Uterus (tissue), 3 donors: ENCODE measurements at regions not wholly inside any gene's neighbourhood (a gene's known extent, or its start where the extent isn't known, plus 50 kb on each side); places are given as distances from the start of the nearest gene placed in this dataset.

Experiments used
- DNase-seq, 2 donors: peaks; one replicate each; pipeline ENCODE4 v3.0.0-alpha.2; 2019 to 2020
- H3K27ac ChIP-seq, 2 donors: fragments of 200-600 bp; sonication (generic); 1 replicate in 1 of 2; 2 replicates in 1 of 2; pipeline ENCODE4 v1.5.1; 2016 to 2018
- H3K27me3 ChIP-seq, 2 donors: fragments of 200-600 bp; sonication (generic); one replicate each; pipeline ENCODE4 v1.5.1; 2018 to 2019; ENCODE audit warnings: control low read depth in 1 of 2
- H3K36me3 ChIP-seq, 2 donors: fragments of 200-600 bp; sonication (generic); one replicate each; pipeline ENCODE4 v1.5.1; 2019; ENCODE audit warnings: control low read depth in 1 of 2
- H3K4me1 ChIP-seq, 2 donors: fragments of 200-600 bp; sonication (generic); one replicate each; pipeline ENCODE4 v1.5.1; 2018 to 2019; ENCODE audit warnings: control low read depth in 1 of 2
- H3K4me3 ChIP-seq, 2 donors: fragments of 200-600 bp; sonication (generic); 1 replicate in 1 of 2; 2 replicates in 1 of 2; pipeline ENCODE4 v1.5.1; 2018 to 2019; ENCODE audit warnings: mild to moderate bottlenecking in 1 of 2
- H3K9me3 ChIP-seq, 2 donors: fragments of 200-600 bp; sonication (generic); one replicate each; pipeline ENCODE4 v1.5.1; 2019; ENCODE audit warnings: control low read depth in 1 of 2
- CTCF ChIP-seq, 4 experiments: fragments of 200-600 bp in 2 of 4; fragments of 450-650 bp in 2 of 4; sonication (generic) in 2 of 4; IDR thresholded peaks; one replicate each; pipeline ENCODE4 v1.5.1; 2016 to 2019; ENCODE audit warnings: antibody characterized with exemption in 4 of 4, mild to moderate bottlenecking in 2 of 4, moderate library complexity in 1 of 4
- POLR2A ChIP-seq, 2 donors: fragments of 450-650 bp; IDR thresholded peaks; one replicate each; pipeline ENCODE4 v1.6.1; 2016; ENCODE audit warnings: antibody characterized with exemption in 2 of 2, mild to moderate bottlenecking in 1 of 2, moderate library complexity in 1 of 2
- intact Hi-C: fragments of 100-400 bp; cut with DNase I; formaldehyde crosslinking; loops from one replicate; pipeline ENCODE4 v1.15.1; 2023; ENCODE audit warnings: low total_unique reads
- donor health status: DM: yes; HTN: yes; CAD: no.

GRCh38 chr13:38514575-38514974, 164.9 kb downstream of the UFM1 start:
- no peak for TF ChIP-seq CTCF (IDR thresholded peaks at IDR 0.05)
- no peak for TF ChIP-seq POLR2A (IDR thresholded peaks at IDR 0.05)
- H3K27ac ChIP-seq, result no peak overlapping the region
- no peak for DNase-seq
- no peak overlapping the region for H3K4me3 ChIP-seq
- peaks cover 0 to 3% of the 10 kb centered on the region in 2 donors for H3K36me3 ChIP-seq
- intact Hi-C loops, result no loop called here
- H3K27me3 ChIP-seq, result no peaks in the 10 kb centered on the region
- H3K9me3 ChIP-seq, result no peaks in the 10 kb centered on the region
- no peaks in the 10 kb centered on the region for H3K4me1 ChIP-seq

- H3K4me1 ChIP-seq, result no peaks in the 10 kb centered on the region
- intact Hi-C loops, result no loop called here
- H3K27ac ChIP-seq, result no peak overlapping the region
- no peaks in the 10 kb centered on the region for H3K9me3 ChIP-seq
- no peak for TF ChIP-seq CTCF (IDR thresholded peaks at IDR 0.05)
- no peak for TF ChIP-seq POLR2A (IDR thresholded peaks at IDR 0.05)
- no peaks in the 10 kb centered on the region for H3K36me3 ChIP-seq
- no peak overlapping the region for H3K4me3 ChIP-seq
- no peak for DNase-seq
- H3K27me3 ChIP-seq, result no peaks in the 10 kb centered on the region
Observed at GRCh38 chr13:38518328-38518727, 168.5 kb upstream of the FREM2 start.

GRCh38 chr13:38519229-38519911, 167.5 kb upstream of the FREM2 start:
- TF ChIP-seq CTCF (IDR thresholded peaks at IDR 0.05) (no peak), POLR2A (IDR thresholded peaks at IDR 0.05) (no peak)
- Histone ChIP-seq H3K36me3 (no peaks in the 10 kb centered on the region), H3K4me3 (no peak overlapping the region), H3K9me3 (no peaks in the 10 kb centered on the region), H3K27me3 (no peaks in the 10 kb centered on the region), H3K4me1 (no peaks in the 10 kb centered on the region), H3K27ac (no peak overlapping the region)
- intact Hi-C loops, result no loop called here
- DNase-seq, result no peak

- Histone ChIP-seq H3K27ac (no peak overlapping the region), H3K27me3 (no peaks in the 10 kb centered on the region), H3K9me3 (no peaks in the 10 kb centered on the region), H3K4me1 (no peaks in the 10 kb centered on the region), H3K4me3 (no peak overlapping the region), H3K36me3 (no peaks in the 10 kb centered on the region)
- TF ChIP-seq POLR2A (IDR thresholded peaks at IDR 0.05) (no peak), CTCF (IDR thresholded peaks at IDR 0.05) (no peak)
- intact Hi-C loops, result no loop called here
- DNase-seq, result no peak
Observed at GRCh38 chr13:38520041-38520440, 166.8 kb upstream of the FREM2 start.

GRCh38 chr13:38527140-38527539, 159.7 kb upstream of the FREM2 start:
- no peaks in the 10 kb centered on the region for H3K36me3 ChIP-seq
- H3K27ac ChIP-seq, result no peak overlapping the region
- H3K4me3 ChIP-seq, result no peak overlapping the region
- TF ChIP-seq CTCF (IDR thresholded peaks at IDR 0.05) (no peak), POLR2A (IDR thresholded peaks at IDR 0.05) (no peak)
- peaks cover 0 to 2% of the 10 kb centered on the region in 2 donors for H3K27me3 ChIP-seq
- no peak for DNase-seq
- no peaks in the 10 kb centered on the region for H3K9me3 ChIP-seq
- intact Hi-C loops, result no loop called here
- H3K4me1 ChIP-seq, result no peaks in the 10 kb centered on the region
